HCT116 (cell line): ENCODE measurements at regions not wholly inside any gene's neighbourhood (a gene's known extent, or its start where the extent isn't known, plus 50 kb on each side); places are given as distances from the start of the nearest gene placed in this dataset.

Experiments
- ATAC-seq: fragments of 200-7000 bp; cut with Tn5 transposase; 2 replicates; pipeline ENCODE4 v1.9.1; 2020; ENCODE audit warnings: mild to moderate bottlenecking, moderate library complexity
- BruUV-seq: library from RNA; stranded (reverse); fragments of 400-500 nt; replicated peaks from 2 replicates; lab custom pipeline; 2021; lab: Mats Ljungman, UMichigan
- CTCF ChIA-PET: fragments of 300-600 bp; sonication (Branson Sonifier 250); formaldehyde crosslinking; loops from one replicate; lab custom pipeline; 2021; ENCODE audit warnings: antibody characterized with exemption; lab: Charles Lee
- POLR2A ChIA-PET: fragments of 300-600, 350-600 bp; sonication (Branson Sonifier 250); formaldehyde crosslinking; loops from one replicate; lab custom pipeline; 2021; ENCODE audit warnings: antibody characterized with exemption; lab: Charles Lee
- RAD21 ChIA-PET, 2 experiments: fragments of 300-600 bp; sonication (Branson Sonifier 250); formaldehyde crosslinking; loops; one replicate each; lab custom pipeline; 2023; ENCODE audit warnings: low total read pairs in 2 of 2; ENCODE audit not compliant: uncharacterized antibody in 2 of 2, unreplicated experiment in 2 of 2, low non-redundant PET in 1 of 2; lab: Charles Lee
- DNase-seq: peaks from one replicate; pipeline ENCODE4 v3.0.0-alpha.2; 2010; ENCODE audit warnings: low read depth, low spot score
- H2AFZ ChIP-seq: fragments of 200-600 bp; shearing (Covaris generic), sonication (generic); 2 replicates; pipeline ENCODE4 v1.6.1; 2017; ENCODE audit warnings: low read depth, mixed run types, mixed read lengths, antibody characterized with exemption, low read length; ENCODE audit not compliant: poor library complexity, severe bottlenecking
- H3K27ac ChIP-seq: 2 replicates; pipeline ENCODE4 v1.5.1; 2012; ENCODE audit warnings: low read depth, low read length
- H3K27me3 ChIP-seq: fragments of 200-600 bp; sonication (generic); 2 replicates; pipeline ENCODE4 v1.6.1; 2016; ENCODE audit warnings: mixed run types, low read length, mixed read lengths; ENCODE audit not compliant: insufficient read depth
- H3K36me3 ChIP-seq, 2 experiments: fragments of 200-500 bp in 1 of 2; fragments of 200-600 bp in 1 of 2; sonication (Bioruptor generic) in 1 of 2; sonication (generic) in 1 of 2; 2 replicates each; pipeline versions ENCODE4 v1.5.1 to v1.6.1; 2014 to 2016; ENCODE audit warnings: low read length in 2 of 2, inconsistent platforms in 1 of 2, mixed read lengths in 1 of 2, mixed run types in 1 of 2; ENCODE audit not compliant: insufficient read depth in 2 of 2, control insufficient read depth in 1 of 2
- H3K4me1 ChIP-seq, 2 experiments: fragments of 200-600 bp in 1 of 2; sonication (generic) in 1 of 2; 2 replicates each; pipeline versions ENCODE4 v1.5.1 to v1.6.1; 2012 to 2017; ENCODE audit warnings: low read length in 2 of 2, inconsistent platforms in 1 of 2, mild to moderate bottlenecking in 1 of 2, mixed read lengths in 1 of 2, mixed run types in 1 of 2, moderate library complexity in 1 of 2; ENCODE audit not compliant: insufficient read depth in 2 of 2, control insufficient read depth in 1 of 2
- H3K4me2 ChIP-seq: fragments of 200-600 bp; sonication (generic); 2 replicates; pipeline ENCODE4 v1.6.1; 2017; ENCODE audit warnings: mixed run types, low read length, mixed read lengths
- H3K4me3 ChIP-seq, 2 experiments: fragments of 200-600 bp in 1 of 2; sonication (generic) in 1 of 2; replicated peaks in 1 of 2; 2 replicates each; pipeline ENCODE4 v1.5.1; 2011 to 2016; ENCODE audit warnings: low read length in 2 of 2, control low read depth in 1 of 2, low read depth in 1 of 2, mild to moderate bottlenecking in 1 of 2, mixed read lengths in 1 of 2, mixed run types in 1 of 2
- H3K79me2 ChIP-seq: fragments of 200-600 bp; sonication (generic); 2 replicates; pipeline ENCODE4 v1.6.1; 2017; ENCODE audit warnings: mild to moderate bottlenecking, mixed run types, low read length, moderate library complexity, mixed read lengths; ENCODE audit not compliant: insufficient read depth
- H3K9ac ChIP-seq: fragments of 200-600 bp; sonication (generic); 2 replicates; pipeline ENCODE4 v1.6.1; 2016; ENCODE audit warnings: low read length, mixed read lengths
- H3K9me2 ChIP-seq: fragments of 200-600 bp; sonication (generic), shearing (Covaris generic); 2 replicates; pipeline ENCODE4 v1.6.1; 2017; ENCODE audit warnings: mixed run types, mild to moderate bottlenecking, moderate library complexity; ENCODE audit not compliant: insufficient read depth
- H3K9me3 ChIP-seq, 2 experiments: fragments of 200-500 bp in 1 of 2; fragments of 200-600 bp in 1 of 2; sonication (Bioruptor generic) in 1 of 2; sonication (generic) in 1 of 2; 2 replicates each; pipeline ENCODE4 v1.6.1; 2014 to 2017; ENCODE audit warnings: low read length in 2 of 2, mixed read lengths in 2 of 2, inconsistent platforms in 1 of 2, low read depth in 1 of 2, mild to moderate bottlenecking in 1 of 2, mixed run types in 1 of 2, moderate library complexity in 1 of 2; ENCODE audit not compliant: control insufficient read depth in 1 of 2, insufficient read depth in 1 of 2
- H4K20me1 ChIP-seq: fragments of 200-600 bp; sonication (generic), shearing (Covaris generic); 2 replicates; pipeline ENCODE4 v1.6.1; 2017; ENCODE audit warnings: mixed run types, mild to moderate bottlenecking, moderate library complexity; ENCODE audit not compliant: insufficient read depth
- CEBPB ChIP-seq: IDR thresholded peaks from 2 replicates; pipeline ENCODE4 v1.6.1; 2012; ENCODE audit warnings: low read depth
- EGR1 ChIP-seq: IDR thresholded peaks from 2 replicates; pipeline ENCODE4 v1.6.1; 2012; ENCODE audit warnings: low read depth
- ELF1 ChIP-seq: IDR thresholded peaks from 2 replicates; pipeline ENCODE4 v1.6.1; 2012; ENCODE audit warnings: low read depth, borderline replicate concordance
- EZH2 ChIP-seq: fragments of 200-600 bp; sonication (generic); IDR thresholded peaks from 2 replicates; pipeline ENCODE4 v1.6.1; 2017; ENCODE audit warnings: antibody characterized with exemption, mixed run types
- JUND ChIP-seq: IDR thresholded peaks from 2 replicates; pipeline ENCODE4 v1.6.1; 2012
- RAD21 ChIP-seq: IDR thresholded peaks from 2 replicates; pipeline ENCODE4 v1.6.1; 2012; ENCODE audit warnings: low read depth, mild to moderate bottlenecking
- SIN3A ChIP-seq: IDR thresholded peaks from 2 replicates; pipeline ENCODE4 v1.6.1; 2012; ENCODE audit warnings: low read depth
- SRF ChIP-seq: IDR thresholded peaks from 2 replicates; pipeline ENCODE4 v1.6.1; 2012; ENCODE audit warnings: low read depth
- ZNF274 ChIP-seq: fragments of 200-500 bp; sonication (Bioruptor generic); IDR thresholded peaks from 2 replicates; pipeline ENCODE4 v1.6.1; 2014; ENCODE audit warnings: mild to moderate bottlenecking, low read depth, low read length, inconsistent platforms
- intact Hi-C: fragments of 100-400 bp; cut with micrococcal nuclease; formaldehyde crosslinking; loops from 2 replicates; pipeline ENCODE4 v1.10.0; 2022
- TF ChIP-seq, protein P1 (sequence below): IDR thresholded peaks from 2 replicates; pipeline ENCODE4 v1.6.1; 2011; ENCODE audit warnings: mild to moderate bottlenecking, low read length, moderate library complexity; ENCODE audit not compliant: insufficient replicate concordance; ENCODE audit errors: extremely low read depth
- TF ChIP-seq, protein P2 (sequence below): IDR thresholded peaks from 2 replicates; pipeline ENCODE4 v1.6.1; 2012; ENCODE audit warnings: low read depth

DNA sequence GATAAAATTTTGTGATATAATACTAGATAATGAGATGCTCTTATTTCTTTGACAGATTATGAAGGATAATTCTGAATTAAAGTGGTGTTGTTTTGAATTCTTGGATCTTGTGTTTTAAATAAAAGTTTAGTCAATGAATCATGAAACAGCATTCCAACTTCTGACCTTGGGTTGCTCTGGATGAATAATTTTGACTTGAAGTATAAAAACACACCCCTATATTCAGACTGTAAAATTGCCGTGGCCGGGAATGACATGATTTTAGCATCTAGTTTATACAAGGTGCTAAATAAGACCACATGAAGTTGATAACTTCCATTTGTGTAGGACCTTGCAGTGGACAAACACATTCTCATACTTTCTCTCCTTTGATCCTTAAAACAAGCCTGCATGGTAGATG, 67.2 kb upstream of the DAP start:
- Histone ChIP-seq H3K4me1 (no peaks in the 10 kb centered on the region), H3K4me2 (no peak overlapping the region), H2AFZ (no peak overlapping the region), H3K79me2 (no peaks in the 10 kb centered on the region), H3K27ac (no peak overlapping the region), H3K27me3 (peaks cover under 1% of the 10 kb centered on the region; the same call in 1 of the 2 replicates), H3K9me2 (no peaks in the 10 kb centered on the region), H3K9ac (no peak overlapping the region), H3K9me3 (no peaks in the 10 kb centered on the region), H3K4me3 (no peak overlapping the region), H3K36me3 (no peaks in the 10 kb centered on the region), H4K20me1 (no peaks in the 10 kb centered on the region)
- ChIA-PET POLR2A (no interaction called here), RAD21 (no interaction called here), CTCF (no interaction called here)
- BruUV-seq: no TSS peak
- TF ChIP-seq JUND: no peak
- TF ChIP-seq EZH2: no peak
- TF ChIP-seq CEBPB: no peak
- TF ChIP-seq ELF1: no peak
- TF ChIP-seq ZNF274: no peak
- TF ChIP-seq, protein P1, sequence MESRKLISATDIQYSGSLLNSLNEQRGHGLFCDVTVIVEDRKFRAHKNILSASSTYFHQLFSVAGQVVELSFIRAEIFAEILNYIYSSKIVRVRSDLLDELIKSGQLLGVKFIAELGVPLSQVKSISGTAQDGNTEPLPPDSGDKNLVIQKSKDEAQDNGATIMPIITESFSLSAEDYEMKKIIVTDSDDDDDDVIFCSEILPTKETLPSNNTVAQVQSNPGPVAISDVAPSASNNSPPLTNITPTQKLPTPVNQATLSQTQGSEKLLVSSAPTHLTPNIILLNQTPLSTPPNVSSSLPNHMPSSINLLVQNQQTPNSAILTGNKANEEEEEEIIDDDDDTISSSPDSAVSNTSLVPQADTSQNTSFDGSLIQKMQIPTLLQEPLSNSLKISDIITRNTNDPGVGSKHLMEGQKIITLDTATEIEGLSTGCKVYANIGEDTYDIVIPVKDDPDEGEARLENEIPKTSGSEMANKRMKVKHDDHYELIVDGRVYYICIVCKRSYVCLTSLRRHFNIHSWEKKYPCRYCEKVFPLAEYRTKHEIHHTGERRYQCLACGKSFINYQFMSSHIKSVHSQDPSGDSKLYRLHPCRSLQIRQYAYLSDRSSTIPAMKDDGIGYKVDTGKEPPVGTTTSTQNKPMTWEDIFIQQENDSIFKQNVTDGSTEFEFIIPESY: no peak
- TF ChIP-seq SRF: no peak
- TF ChIP-seq SIN3A: no peak
- intact Hi-C loops: no loop called here
- ATAC-seq (no peak), DNase-seq (no peak)

DNA sequence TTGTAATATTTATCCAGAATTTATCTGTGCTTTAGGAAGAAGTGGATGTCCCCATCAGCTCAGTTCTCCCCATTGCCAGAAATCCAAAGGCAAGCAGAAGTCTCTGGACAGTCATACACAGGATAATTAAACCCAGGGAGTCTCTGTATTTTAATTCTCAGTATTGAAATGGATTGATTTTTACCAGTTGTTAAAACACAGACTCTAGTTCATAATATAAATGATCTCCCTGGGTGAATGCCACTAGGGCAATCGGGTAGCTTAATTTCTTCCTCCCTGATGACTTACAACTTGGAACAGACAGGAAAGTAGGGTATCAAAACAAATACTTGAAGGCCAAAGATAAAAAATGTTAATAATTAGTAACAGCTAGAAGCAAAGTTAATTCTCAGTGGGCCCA, 66.5 kb upstream of the DAP start:
- Histone ChIP-seq H3K79me2 (no peaks in the 10 kb centered on the region), H3K36me3 (no peaks in the 10 kb centered on the region), H3K4me3 (no peak overlapping the region), H3K27me3 (peaks cover 7% of the 10 kb centered on the region; the same call in 1 of the 2 replicates), H2AFZ (no peak overlapping the region), H3K4me2 (no peak overlapping the region), H4K20me1 (no peaks in the 10 kb centered on the region), H3K9me2 (no peaks in the 10 kb centered on the region), H3K9ac (no peak overlapping the region), H3K27ac (no peak overlapping the region), H3K9me3 (no peaks in the 10 kb centered on the region), H3K4me1 (no peaks in the 10 kb centered on the region)
- no TSS peak for BruUV-seq
- TF ChIP-seq RAD21 (no peak), EGR1 (no peak), SIN3A (no peak)
- TF ChIP-seq, protein P1: no peak
- TF ChIP-seq, protein P2, sequence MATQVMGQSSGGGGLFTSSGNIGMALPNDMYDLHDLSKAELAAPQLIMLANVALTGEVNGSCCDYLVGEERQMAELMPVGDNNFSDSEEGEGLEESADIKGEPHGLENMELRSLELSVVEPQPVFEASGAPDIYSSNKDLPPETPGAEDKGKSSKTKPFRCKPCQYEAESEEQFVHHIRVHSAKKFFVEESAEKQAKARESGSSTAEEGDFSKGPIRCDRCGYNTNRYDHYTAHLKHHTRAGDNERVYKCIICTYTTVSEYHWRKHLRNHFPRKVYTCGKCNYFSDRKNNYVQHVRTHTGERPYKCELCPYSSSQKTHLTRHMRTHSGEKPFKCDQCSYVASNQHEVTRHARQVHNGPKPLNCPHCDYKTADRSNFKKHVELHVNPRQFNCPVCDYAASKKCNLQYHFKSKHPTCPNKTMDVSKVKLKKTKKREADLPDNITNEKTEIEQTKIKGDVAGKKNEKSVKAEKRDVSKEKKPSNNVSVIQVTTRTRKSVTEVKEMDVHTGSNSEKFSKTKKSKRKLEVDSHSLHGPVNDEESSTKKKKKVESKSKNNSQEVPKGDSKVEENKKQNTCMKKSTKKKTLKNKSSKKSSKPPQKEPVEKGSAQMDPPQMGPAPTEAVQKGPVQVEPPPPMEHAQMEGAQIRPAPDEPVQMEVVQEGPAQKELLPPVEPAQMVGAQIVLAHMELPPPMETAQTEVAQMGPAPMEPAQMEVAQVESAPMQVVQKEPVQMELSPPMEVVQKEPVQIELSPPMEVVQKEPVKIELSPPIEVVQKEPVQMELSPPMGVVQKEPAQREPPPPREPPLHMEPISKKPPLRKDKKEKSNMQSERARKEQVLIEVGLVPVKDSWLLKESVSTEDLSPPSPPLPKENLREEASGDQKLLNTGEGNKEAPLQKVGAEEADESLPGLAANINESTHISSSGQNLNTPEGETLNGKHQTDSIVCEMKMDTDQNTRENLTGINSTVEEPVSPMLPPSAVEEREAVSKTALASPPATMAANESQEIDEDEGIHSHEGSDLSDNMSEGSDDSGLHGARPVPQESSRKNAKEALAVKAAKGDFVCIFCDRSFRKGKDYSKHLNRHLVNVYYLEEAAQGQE: no peak
- ChIA-PET RAD21 (no interaction called here), POLR2A (no interaction called here), CTCF (no interaction called here)
- intact Hi-C loops: no loop called here
- no peak for DNase-seq
- no peak for ATAC-seq
